NCI-H2081 treated with DMSO at 0.1 percent for 48 hours (cell line): ENCODE measurements at regions not wholly inside any gene's neighbourhood (a gene's known extent, or its start where the extent isn't known, plus 50 kb on each side); places are given as distances from the start of the nearest gene placed in this dataset.
"Not testable (repeated sequence)": the region's sequence is repeated elsewhere in the genome, so short reads cannot be mapped to it uniquely, and the experiment has no call there.

Experiments
- DNase-seq: peaks from one replicate; lab custom pipeline; 2025; lab: John Stamatoyannopoulos, UW

DNA sequence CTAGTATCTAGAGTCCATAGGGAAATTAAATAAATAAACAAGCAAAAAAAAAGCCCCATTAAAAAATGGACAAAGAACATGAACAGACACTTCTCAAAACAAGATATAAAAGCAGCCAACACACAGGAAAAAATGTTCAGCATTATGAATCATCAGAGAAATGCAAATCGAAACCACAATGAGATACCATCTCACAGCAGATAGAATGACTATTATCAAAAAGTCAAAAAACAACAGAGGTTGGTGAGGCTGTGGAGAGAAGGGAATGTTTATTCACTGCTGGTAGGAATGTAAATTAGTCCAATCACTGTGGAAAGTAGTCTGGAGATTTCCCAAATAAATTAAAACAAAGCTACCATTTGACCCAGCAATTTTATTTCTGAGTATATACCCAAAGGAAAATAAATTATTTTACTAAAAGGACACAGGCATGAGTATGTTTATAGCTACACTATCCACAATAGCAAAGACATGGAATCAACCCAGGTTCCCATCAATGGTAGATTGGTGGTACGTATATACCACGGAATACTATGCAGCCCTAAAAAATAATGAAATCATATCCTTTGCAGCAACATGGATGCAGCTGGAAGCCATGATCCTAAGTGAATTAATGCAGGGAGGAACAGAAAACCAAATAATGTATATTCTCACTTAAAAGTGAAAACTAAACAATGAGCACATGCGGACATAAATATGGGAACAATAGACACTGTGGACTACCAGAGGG is 366.5 kb upstream of the SEMA3C start:
- DNase-seq, result no peak

DNA sequence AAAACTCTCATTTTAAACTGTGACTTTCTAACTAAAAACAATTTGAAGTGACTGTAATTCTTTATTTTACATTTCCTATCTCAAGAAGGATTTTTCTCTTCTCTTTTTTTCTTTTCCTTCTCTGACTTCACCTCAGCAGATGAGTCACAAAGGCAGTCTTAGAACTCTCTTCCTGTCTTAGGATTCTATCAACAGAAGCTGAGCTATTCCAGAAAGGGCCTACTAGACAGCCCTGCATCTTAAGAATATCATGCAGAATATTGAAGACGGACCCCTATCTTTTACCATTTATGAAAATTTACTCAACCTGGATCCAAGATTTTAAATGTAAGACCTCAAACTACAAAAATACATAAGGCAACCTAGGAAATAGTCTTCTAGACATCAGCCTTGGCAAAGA is 365.7 kb upstream of the SEMA3C start:
- no peak for DNase-seq

DNA sequence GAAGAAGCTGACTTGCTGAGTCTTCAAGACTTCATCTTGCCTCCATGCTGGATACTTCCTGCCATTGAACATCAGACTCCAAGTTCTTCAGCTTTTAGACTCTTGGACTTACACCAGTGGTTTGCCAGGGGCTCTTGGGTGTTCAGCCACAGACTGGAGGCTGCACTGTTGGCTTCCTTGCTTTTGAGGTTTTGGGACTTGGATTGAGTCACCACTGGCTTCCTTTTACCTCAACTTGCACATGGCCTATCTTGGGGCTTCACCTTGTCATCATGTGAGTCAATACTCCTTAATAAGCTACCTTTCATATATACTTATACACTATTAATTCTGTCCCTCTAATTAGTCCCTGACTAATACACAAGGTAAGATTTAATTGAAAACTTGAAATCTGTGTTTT is 361.7 kb upstream of the SEMA3C start:
- no peak for DNase-seq

DNA sequence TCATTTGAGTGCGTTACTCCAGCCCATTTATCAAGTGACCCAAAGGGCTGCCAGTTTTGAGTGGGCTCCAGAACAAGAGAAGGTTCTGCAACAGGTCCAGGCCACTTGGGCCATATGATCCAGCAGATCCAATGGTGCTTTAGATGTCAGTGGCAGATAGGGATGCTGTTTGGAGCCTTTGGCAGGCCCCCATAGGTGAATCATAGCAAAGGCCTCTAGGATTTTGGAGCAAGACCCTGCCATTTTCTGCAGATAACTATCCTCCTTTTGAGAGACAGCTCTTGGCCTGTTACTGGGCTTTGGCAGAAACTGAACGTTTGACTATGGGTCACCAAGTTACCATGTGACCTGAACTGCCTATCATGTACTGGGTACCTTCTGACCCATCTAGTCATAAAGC is 358.8 kb upstream of the SEMA3C start:
- no peak for DNase-seq

DNA sequence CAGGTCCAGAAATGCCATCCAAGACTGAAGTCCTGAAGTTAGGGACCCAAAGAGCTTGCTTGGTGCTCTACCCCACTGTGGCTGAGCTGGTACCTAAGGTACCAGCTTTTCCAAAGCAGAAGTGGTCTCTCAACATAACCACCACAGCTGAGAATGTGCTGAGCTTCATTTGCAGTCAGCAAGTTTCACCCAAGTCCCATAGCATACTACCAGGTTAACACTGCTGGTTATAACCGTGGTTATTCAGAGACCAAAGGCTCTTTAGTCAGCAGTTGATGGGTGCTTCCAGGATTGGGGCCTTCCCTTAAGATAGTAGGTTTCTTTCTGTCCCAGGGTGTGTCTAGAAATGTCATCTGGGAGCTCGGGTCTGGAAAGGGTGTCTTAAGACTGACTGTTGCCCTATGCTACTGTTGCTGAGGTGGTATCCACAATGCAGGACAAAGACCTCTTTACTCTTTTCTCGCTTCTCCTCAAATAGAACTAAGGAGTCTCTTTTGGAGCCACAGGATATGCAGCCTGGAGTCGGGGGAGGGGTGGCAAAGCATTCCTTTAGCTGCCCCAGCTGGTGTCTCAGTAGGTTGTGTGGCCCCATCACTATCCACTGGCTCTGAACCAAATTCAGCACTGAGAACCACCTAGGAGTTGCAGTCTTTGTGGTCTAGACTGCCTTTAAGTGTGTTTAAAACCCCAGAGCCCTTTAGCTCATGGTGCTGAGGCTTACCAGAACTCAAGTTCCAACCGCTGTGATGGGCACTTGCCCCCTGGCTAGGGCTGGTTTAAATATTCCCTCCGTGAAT is 354.9 kb upstream of the SEMA3C start:
- no peak for DNase-seq

DNA sequence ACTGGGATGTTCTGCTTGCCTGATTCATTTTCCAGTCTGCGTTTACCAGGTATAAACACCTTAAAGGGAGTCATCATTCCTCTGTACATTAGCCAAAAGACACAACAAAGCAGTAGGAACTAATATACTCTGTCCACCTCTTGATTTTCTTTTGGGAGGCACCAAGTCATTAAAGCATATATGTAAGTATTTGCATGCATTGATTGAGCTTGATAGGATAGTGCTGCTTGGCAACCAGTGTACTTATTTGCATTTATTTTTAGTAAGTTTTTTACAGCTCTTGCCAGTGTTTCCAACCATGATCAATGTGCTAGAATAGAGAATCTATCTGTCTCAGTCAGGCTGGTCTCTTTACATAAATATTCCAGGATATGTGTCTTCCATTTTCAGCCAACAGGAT is 353.3 kb upstream of the SEMA3C start:
- DNase-seq, result no peak

DNA sequence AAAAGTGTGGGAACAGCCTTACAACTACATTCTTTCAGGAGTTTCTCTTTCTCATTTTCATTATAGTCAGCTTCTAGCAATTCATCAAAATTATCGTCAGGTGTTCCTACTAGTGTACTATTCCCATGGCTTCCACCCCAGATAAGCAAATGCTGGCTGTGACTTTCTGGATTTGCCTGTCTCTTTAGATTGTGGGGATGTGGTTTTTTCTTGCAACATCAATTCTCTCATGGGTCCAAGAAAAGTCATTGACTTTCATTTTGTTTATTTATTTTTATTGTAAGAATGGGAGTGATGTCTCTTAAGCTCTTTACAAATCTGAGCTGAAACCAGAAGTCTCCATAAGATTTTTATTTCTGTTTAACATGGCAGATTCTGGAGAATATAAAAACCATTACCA is 349.7 kb upstream of the SEMA3C start:
- DNase-seq, result no peak

DNA sequence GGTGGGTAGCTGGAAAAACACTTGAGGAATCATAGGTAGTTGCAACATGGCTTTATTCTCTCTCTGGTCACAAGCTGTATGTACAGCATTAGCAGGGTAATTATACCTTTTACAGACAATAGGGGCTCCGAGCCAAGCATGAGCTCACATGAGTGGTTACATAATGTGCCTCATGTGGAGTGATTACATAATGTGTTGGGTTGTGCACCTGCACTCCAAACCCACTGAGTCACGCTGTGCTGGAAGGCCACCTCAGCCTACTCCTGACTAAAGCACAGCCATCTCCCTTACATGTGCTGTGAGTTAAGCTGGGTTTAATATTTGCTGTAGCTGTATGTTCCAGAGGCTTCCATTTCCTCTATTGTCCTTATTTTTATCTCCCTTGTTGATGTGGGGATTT is 348.7 kb upstream of the SEMA3C start:
- no peak for DNase-seq

DNA sequence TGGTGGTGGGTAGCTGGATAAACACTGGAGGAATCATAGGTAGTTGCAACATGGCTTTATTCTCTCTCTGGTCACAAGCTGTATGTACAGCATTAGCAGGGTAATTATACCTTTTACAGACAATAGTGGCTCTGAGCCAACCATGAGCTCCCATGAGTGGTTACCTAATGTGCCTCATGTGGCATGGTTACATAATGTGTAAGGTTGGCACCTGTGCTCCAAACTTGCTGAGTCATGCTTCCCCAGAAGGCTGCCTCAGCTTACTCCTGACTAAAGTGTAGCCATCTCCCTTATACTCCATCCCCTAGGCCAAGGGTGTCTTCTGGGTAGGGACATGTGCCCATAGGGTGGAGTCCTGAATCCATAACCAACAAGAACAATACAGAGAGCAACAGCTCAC is 345.3 kb upstream of the SEMA3C start:
- peak; percentile 8 for DNase-seq

DNA sequence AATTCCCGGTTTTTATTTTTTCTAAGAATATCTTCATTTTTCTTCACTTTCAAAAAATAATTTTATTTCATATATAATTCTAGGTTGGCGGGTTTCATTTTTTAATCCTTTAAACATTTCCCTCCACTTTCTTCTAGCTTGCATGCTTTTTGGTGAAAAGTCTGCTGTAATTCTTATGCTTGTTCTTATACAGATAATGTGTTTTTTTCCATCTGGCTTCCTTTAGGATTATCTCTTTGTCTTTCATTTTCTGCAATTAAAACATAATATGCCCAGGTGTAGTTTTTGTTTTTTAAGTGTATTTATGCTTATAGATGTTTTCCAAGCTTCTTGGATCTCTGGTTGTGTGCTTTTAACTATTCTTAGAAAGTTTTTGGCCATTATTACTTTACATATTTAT is 341.3 kb upstream of the SEMA3C start:
- DNase-seq, result no peak

DNA sequence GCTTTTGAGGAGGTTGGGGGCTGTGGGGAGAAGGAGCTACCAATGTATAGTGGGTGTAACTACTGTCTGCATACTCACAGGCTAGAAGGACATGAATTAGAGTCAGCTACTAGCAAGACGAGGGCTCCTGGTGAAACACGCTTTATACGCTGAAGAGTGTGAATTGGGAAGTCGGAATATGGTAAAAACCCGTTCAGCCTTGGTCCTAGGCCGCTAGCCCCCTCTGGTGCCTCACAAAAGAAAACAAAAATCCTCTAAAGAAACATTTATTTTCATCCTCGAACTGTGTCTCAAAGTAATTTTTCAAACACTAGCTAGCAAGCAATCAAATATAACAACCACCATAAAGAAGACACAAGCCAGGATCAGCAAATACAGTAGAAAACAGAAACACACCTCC is 338.1 kb upstream of the SEMA3C start:
- no peak for DNase-seq

DNA sequence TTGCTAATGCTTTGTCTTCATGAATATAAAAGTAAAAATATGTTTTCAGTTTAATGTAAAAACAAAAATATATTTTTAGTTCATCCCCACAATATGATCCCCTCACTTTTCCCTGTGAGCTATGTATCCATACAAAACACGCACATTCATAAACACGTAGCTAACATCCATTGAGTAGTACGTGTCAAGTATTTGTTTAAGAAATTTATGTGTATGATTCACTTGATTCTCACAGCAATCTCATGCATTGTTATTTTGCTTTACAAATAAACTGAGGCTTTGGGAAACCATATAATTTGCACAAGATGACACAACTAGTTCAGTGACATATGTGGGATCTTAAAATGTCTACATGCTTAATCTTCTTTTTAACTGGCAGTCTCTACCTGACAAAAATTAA is 329.6 kb upstream of the SEMA3C start:
- DNase-seq, result no peak

DNA sequence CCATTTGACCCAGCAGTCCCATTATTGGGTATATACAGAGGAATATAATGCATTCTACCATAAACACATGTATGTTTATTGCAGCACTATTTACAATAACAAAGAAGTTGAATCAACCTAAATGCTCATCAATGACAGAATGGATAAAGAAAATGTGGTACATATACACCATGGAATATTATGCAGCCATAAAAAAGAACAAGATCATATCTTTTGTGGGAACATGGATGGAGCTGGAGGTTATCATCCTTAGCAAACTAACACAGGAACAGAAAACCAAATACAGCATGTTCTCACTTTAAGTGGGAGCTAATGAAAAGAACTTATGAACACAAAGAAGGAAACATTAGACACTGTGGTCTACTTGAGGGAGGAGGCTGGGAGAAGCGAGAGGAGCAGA is 328.5 kb upstream of the SEMA3C start:
- not testable (repeated sequence) for DNase-seq

DNA sequence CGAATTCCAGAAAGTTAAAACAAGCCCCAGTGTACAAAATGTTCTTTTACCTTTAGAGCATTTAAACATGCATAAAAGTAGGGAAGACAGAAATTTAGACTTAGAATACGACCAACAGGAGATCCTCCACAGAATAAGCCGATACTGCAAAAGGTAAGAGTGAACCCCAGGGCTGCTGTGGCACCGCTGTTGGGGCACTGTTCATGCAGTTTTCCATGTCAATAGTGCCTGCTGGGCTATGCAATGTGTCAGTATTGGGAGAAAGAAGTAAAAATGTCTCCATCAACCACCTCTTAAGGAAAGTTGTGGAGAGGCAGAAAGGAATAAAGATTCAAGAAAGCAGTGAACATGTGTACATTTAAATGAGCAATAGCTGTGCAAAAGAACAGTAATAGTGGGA is 326.5 kb upstream of the SEMA3C start:
- DNase-seq, result no peak

DNA sequence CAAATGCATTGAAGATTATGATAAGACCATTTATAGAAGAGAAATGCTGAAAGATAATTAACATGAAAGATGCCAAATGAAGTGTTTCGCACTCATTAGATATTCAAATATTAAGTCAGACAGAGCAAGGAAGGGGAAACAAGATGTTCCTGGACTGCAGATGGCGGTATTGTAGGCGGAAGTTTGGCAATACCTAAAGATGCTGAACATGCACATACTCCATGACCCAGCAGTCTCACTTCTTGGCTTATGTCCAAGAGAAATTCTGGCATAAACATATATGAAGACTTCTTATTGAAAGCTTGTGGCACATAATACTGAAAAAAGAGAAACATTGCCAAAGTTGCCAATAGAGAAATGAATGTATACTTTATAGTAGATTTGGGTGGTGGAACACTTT is 325.4 kb upstream of the SEMA3C start:
- DNase-seq, result no peak

DNA sequence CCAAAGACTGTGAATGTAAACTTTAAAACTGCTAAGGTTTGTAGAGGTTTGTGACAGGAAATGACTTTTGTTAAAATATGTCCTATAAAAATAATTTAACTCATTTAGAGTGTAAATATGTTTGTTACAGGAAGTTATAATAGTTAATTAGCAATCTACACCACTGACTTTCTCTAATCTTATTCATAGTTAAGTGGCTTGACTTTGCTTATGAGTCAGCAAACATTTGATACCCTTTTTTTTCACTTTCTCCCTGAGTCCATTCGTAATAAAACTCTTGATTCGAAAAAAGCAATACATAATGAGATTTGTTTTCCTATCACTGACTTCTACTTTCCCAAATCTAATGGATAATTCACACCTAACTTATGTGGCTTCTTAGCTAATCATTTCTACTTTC is 317.7 kb upstream of the SEMA3C start:
- no peak for DNase-seq

DNA sequence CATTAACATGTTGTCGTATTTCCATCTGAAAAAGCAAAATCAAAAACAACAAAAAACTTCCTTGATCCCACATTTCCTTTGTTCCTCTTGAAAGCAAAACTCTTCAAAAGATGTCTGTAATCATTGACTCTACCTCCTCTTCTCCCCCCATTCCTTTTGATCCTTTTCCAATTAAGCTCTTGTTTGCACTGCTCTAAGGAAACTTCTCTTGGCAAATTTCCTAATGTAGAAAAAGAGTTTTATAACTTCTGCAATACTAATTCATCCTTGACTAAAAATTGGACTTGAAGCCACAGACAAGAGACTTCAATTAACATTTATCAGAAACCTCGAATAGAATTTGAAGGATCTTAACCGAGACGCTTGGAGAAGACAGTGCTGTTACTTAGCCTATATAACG is 317.1 kb upstream of the SEMA3C start:
- no peak for DNase-seq

DNA sequence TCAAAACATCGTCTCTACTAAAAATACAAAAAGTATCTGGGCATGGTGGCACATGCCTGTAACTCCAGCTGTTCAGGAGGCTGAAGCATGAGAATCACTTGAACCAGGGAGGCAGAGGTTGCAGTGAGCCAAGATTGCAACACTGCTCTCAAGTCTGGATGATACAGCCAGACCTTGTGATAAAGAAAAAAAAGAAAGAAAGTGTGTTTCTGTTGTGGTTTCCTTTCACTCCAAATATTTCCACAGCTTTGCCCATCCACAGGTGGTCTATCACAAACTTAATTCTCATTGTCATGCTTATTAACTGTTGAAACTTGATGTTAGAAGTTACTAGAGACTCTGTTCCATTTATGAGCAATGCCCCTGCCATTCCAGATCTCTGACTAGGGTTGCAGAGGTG is 316.0 kb upstream of the SEMA3C start:
- no peak for DNase-seq

DNA sequence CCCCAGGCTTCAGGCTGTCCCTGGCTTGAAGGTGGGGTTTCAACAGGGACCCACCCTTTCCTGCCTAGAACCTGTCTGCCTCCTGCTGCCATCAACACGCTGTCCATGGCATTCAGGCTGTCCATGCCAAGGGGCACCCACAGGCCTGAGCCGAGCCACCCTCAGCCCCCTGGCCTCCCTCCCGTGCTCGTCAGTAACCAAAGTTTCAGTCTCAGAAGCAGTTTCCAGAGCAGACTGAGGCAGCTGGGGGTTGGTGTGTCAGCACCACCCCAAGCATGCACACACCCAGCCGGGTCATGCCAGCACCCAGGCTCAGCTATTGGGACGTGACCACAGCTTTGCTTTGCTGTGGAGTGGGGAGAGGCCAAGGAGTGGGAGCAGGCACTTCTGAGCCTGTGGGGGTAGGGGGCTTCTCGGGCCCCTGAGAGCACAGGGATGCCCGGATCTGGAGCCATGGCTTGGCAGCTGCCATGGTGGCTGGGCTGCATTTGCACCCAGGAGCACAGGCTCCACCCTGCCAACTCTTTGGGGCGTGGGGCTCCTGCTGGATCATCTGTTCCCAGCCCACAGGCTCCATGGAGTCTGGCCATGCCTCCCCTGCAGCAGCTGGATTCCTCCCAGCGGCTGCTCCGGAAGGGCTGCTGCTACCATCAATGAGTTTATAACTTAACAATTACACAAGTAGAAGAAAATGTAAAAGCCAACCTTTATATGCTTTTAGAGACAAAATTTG is 314.5 kb upstream of the SEMA3C start:
- no peak for DNase-seq

DNA sequence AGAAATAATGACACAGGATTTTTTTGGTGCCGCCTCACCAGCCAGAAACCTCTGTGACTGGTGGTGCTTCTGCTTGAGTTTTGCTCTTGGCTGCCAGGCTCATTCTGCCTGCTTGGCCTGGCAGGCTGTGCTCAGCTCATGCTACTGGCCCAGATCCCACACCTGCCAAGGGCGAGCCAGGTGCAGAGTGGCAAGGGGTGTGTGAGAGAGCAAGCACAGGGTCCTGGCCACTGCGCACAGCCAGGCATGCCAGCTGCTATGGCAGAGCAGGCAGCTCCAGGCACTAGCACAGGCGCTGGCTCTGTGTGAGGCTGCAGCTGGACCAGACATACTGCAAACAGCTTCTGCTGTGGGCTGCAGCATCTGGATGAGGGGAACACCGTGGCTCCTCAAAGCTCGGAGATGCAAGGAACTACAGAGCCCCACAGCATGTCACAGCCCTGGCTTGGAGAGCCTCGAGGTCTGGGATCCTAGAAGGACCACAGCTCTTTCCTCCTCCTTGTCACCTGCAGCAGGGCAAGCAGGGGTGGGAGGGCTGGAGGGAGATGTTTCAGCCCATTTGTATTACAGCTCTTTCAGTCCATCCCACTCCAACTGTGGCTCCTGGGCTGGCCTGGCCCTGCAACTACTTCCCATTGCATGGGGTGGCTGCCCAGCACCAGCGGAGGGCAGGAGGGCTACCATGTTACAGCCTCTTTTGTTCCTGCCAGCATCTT is 313.4 kb upstream of the SEMA3C start:
- DNase-seq, result peak; percentile 30

DNA sequence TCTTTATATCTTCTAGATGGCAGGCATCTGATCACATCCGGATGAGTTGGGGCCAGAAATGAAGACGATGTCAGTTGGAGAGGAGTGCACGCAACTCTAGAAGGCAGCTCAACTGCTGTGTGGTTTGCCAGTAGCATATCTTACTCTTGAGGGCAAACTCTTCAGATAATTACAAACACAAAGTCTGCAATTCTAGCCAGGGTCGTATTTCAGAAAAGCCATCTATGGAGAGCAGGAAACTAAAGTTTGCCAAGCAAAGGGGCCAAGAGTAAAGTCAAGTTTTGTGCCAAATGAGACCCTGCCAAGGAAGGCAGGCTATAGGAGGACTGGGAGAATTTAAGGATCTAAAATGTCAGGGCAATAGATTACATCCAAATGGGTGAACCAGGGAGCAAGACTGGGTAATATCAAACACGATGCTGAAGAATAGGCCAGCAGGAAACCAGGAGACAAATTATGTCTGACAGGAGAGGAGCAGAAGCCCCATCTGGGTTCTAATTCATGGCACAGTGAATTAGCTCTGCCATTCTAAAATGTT is 312.5 kb upstream of the SEMA3C start:
- no peak for DNase-seq

DNA sequence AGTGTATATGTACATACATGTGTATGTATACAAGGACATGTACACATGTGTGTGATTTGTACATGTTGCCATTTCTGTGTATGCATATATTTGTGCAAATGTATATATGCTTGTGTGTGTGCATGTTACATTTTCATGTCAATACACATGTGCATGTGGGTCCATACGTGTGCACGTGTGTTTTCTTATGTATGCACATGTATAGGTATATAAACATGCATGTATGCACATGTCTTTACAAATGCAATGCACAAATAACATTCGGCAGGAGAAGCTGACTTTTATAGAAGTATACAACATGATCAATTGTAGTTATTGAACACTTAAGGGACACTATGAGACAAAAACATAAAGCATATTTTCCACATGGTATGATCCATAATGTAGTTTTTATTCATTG is 307.4 kb upstream of the SEMA3C start:
- DNase-seq, result no peak
